NB4 (cell line): ENCODE measurements at regions not wholly inside any gene's neighbourhood (a gene's known extent, or its start where the extent isn't known, plus 50 kb on each side); places are given as distances from the start of the nearest gene placed in this dataset.
"Not testable (repeated sequence)": the region's sequence is repeated elsewhere in the genome, so short reads cannot be mapped to it uniquely, and the experiment has no call there.

ENCODE experiments used
- DNase-seq: peaks from one replicate; pipeline ENCODE4 v3.0.0; 2010; ENCODE audit warnings: low read depth
- H3K4me3 ChIP-seq: one replicate; pipeline ENCODE4 v1.5.1; 2011; ENCODE audit warnings: mild to moderate bottlenecking, low read depth, low read length, moderate library complexity
- MYC ChIP-seq: IDR thresholded peaks from 2 replicates; pipeline ENCODE4 v1.6.1; 2011; ENCODE audit warnings: low read depth, low read length
- POLR2A ChIP-seq: IDR thresholded peaks from 2 replicates; pipeline ENCODE4 v1.6.1; 2011; ENCODE audit warnings: mild to moderate bottlenecking; ENCODE audit not compliant: insufficient read length; ENCODE audit errors: extremely low read depth
- TF ChIP-seq, protein P1 (sequence below): IDR thresholded peaks from one replicate; pipeline ENCODE4 v1.5.1; 2012; ENCODE audit warnings: low read depth, low read length
- TF ChIP-seq, protein P2 (sequence below): IDR thresholded peaks from 2 replicates; pipeline ENCODE4 v1.6.1; 2011; ENCODE audit warnings: low read depth, low read length

DNA sequence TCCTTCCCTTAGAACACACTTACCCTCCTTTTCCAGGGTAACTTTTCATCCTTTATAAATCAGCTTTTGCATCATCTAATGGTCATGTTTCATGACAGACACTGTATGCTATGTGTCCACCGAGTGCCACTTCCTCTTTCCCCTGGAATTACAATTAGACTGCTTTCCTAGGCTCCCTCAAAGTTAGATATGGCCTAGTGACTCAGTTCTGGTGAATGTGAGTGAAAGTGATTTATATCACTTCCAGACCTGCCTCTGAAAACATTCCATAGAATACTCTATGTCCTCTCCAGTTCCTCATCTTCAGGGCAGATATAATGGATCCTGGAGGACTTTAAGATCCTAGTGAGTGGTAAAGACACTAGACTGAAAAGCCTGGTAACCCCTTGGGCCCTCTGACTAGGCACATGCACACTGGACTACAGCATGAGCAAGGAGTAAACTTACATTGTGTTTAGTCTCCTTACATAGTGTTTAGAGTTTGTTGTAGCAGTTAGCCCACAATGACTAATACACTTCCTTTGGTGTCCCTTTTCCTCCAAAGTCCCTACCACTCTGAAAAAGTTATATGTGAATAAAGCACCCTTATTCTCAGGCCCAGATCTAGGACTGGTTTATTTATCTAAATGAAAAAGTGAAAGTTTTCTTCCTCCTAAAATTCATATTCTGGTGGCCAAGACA lies 59.3 kb downstream of the GPR88 start:
- H3K4me3 ChIP-seq, result no peak overlapping the region
- TF ChIP-seq, protein P1, sequence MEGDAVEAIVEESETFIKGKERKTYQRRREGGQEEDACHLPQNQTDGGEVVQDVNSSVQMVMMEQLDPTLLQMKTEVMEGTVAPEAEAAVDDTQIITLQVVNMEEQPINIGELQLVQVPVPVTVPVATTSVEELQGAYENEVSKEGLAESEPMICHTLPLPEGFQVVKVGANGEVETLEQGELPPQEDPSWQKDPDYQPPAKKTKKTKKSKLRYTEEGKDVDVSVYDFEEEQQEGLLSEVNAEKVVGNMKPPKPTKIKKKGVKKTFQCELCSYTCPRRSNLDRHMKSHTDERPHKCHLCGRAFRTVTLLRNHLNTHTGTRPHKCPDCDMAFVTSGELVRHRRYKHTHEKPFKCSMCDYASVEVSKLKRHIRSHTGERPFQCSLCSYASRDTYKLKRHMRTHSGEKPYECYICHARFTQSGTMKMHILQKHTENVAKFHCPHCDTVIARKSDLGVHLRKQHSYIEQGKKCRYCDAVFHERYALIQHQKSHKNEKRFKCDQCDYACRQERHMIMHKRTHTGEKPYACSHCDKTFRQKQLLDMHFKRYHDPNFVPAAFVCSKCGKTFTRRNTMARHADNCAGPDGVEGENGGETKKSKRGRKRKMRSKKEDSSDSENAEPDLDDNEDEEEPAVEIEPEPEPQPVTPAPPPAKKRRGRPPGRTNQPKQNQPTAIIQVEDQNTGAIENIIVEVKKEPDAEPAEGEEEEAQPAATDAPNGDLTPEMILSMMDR, result no peak
- TF ChIP-seq, protein P2, sequence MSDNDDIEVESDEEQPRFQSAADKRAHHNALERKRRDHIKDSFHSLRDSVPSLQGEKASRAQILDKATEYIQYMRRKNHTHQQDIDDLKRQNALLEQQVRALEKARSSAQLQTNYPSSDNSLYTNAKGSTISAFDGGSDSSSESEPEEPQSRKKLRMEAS, result no peak
- TF ChIP-seq MYC (no peak), POLR2A (no peak)
- peak; percentile 75 for DNase-seq

DNA sequence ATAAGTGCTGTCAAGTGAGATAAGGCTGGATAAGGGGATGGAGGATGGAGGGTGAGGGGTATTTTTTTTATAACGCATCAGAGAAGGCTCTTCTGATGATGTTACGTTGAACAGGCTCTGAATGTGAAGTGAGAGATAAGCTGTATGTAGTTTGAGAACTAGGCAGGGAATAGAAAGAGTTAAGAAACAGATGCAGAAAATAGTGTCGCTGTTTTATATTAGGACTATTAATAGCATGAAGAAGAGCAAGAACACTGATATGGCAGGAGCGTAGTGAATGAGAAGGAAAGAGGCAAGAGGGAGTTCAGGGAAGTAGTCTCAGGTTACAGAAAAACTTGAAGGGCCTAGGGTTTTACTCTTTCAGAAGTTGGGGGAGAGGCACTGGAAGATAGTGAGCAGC lies 59.8 kb downstream of the GPR88 start:
- DNase-seq, result peak; percentile 7

DNA sequence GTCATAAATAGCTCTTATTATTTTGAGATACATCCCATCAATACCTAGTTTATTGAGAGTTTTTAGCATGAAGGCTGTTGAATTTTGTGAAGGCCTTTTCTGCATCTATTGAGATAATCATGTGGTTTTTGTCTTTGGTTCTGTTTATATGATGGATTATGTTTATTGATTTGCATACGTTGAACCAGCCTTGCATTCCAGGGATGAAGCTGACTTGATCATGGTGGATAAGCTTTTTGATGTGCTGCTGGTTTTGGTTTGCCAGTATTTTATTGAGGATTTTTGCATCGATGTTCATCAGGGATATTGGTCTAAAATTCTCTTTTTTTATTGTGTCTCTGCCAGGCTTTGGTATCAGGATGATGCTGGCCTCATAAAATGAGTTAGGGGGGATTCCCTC lies 62.4 kb downstream of the GPR88 start:
- H3K4me3 ChIP-seq, DNase-seq: not testable (repeated sequence)

More for the DNA sequence above, 59.8 kb downstream of the GPR88 start:
- TF ChIP-seq, protein P2, result no peak
- TF ChIP-seq POLR2A (no peak), MYC (no peak)
- TF ChIP-seq, protein P1, result no peak
- no peak overlapping the region for H3K4me3 ChIP-seq

DNA sequence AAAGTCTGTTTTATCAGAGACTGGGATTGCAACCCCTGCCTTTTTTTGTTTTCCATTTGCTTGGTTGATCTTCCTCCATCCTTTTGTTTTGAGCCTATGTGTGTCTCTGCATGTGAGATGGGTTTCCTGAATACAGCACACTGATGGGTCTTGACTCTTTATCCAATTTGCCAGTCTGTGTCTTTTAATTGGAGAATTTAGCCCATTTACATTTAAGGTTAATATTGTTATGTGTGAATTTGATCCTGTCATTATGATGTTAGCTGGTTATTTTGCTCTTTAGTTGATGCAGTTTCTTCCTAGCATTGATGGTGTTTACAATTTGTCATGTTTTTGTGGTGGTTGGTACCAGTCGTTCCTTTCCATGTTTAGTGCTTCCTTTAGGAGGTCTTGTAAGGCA lies 64.1 kb downstream of the GPR88 start:
- not testable (repeated sequence) for DNase-seq, H3K4me3 ChIP-seq

DNA sequence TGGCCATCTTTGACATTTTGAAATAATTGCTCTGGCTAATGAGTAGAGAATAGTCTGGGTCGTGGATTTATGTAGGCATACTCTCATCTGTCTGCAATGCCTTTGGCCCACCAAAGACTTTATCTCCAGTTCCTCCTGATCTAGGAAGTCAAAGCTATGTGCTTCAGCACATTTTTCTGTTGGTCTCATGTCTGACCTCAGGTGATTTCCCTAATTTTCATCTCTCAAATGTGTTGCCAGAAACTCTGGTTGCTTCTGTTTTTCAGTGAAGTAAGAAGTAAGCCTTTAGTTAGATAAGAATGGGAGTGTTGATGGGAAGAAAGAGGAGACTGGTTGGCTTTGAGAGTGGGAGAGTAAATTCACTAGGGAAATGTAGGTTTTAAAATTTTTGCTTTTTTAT lies 66.4 kb downstream of the GPR88 start:
- TF ChIP-seq, protein P2, result no peak
- TF ChIP-seq, protein P1, result no peak
- no peak for TF ChIP-seq MYC
- TF ChIP-seq POLR2A, result no peak
- no peak for DNase-seq
- H3K4me3 ChIP-seq, result no peak overlapping the region

DNA sequence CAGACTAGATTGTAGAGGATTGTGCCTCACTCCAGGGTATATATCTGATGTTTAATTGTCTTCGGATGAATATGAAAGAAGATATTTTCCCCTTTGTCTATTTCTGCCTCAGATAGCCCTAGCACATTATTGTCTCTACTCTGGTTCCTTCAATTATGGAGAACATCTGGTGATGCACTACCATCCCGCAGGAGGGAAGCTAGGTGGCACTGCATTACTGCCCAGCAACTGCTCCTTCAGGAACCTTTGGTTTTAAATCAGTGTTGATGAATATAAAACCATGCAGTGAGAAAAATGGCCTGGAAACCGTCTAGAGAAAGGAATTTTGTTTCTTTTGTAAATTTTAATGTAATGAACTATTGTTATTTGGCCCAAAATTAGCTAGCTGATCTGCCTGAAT lies 68.5 kb downstream of the GPR88 start:
- no peak overlapping the region for H3K4me3 ChIP-seq
- TF ChIP-seq MYC (no peak), POLR2A (no peak)
- TF ChIP-seq, protein P1, result peak; percentile 19
- TF ChIP-seq, protein P2, result no peak
- peak; percentile 27 for DNase-seq

DNA sequence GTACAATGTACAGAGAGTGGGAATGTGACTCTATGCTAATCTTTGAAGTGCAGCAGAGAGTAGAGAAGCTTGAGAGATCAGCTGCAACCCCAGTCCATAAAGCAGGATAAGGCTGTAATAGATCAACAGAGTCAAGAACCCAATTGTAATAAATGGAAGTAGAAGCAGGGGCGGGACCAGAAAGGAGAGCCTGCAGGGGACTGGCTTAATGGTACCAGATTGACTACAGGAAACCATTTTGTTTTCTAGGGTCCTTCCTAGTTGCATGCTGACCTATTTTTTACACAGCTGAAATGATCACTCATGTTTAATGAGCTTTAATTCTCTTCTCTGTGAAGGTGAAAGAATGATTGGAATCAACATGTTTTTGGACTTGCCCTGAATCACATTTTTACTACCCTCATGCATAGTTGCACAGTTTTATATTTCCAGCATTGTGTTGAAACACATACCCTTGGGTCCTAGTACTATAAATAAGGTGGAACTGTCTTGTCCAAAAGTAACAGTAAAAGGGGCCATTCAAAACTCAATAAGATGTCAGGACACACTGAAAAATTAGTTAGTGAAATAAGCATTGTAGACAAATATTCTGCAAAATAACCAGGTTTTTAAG lies 69.8 kb downstream of the GPR88 start:
- no peak for DNase-seq
- H3K4me3 ChIP-seq, result no peak overlapping the region
- TF ChIP-seq, protein P2, result no peak
- TF ChIP-seq MYC, result no peak
- TF ChIP-seq, protein P1, result no peak
- TF ChIP-seq POLR2A, result no peak
